ENCODE measurements at regions not wholly inside any gene's neighbourhood (a gene's known extent, or its start where the extent isn't known, plus 50 kb on each side); places are given as distances from the start of the nearest gene placed in this dataset.

GRCh38 chr15:36495456-36495991, 83.9 kb upstream of the CDIN1 start:
- TF ChIP-seq, protein P1, sequence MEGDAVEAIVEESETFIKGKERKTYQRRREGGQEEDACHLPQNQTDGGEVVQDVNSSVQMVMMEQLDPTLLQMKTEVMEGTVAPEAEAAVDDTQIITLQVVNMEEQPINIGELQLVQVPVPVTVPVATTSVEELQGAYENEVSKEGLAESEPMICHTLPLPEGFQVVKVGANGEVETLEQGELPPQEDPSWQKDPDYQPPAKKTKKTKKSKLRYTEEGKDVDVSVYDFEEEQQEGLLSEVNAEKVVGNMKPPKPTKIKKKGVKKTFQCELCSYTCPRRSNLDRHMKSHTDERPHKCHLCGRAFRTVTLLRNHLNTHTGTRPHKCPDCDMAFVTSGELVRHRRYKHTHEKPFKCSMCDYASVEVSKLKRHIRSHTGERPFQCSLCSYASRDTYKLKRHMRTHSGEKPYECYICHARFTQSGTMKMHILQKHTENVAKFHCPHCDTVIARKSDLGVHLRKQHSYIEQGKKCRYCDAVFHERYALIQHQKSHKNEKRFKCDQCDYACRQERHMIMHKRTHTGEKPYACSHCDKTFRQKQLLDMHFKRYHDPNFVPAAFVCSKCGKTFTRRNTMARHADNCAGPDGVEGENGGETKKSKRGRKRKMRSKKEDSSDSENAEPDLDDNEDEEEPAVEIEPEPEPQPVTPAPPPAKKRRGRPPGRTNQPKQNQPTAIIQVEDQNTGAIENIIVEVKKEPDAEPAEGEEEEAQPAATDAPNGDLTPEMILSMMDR (IDR thresholded peaks at IDR 0.05) = no peak
- no peak for TF ChIP-seq POLR2A (IDR thresholded peaks at IDR 0.05)

All from esophagus squamous epithelium (tissue), 4 donors.